NCI-H748 treated with DMSO at 0.1 percent for 48 hours (cell line): ENCODE measurements at regions not wholly inside any gene's neighbourhood (a gene's known extent, or its start where the extent isn't known, plus 50 kb on each side); places are given as distances from the start of the nearest gene placed in this dataset.
"Not testable (repeated sequence)": the region's sequence is repeated elsewhere in the genome, so short reads cannot be mapped to it uniquely, and the experiment has no call there.

Experiments used
- DNase-seq: peaks from one replicate; lab custom pipeline; 2025; lab: John Stamatoyannopoulos, UW

DNA sequence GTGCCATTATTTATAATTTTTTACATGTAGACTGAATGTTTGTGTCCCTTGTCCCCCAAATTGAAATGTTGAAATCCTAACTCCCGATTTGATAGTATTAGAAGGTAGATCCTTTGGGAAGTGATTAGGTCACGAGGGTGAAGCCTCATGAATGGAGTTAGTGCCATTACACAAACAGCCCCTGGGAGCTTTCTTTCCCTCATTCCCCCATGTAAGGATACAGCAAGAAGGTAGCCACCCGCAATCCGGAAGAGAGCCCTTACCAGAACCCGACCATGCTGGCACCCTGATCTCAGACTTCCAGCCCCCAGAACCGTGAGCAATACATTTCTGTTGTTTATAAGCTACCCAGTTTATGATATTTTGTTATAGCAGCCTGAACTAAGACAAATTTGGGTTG, 143.2 kb downstream of the NPIPB5 start:
- no peak for DNase-seq

DNA sequence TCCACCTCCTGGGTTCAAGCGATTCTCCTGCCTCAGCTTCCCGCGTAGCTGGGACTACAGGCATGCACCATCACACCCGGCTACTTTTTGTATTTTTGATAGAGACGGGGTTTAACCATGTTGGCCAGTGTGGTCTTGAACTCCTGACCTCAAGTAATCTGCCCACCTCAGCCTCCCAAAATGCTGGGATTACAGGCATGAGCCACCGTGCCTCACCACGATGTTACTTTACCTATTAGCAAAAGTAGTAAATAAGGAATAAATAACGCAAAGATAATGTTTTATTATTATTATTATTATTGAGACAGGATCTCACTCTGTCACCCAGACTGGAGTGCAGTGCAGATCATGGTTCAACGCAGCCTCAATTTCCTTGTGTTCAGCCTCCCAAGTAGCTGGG, 145.9 kb downstream of the NPIPB5 start:
- not testable (repeated sequence) for DNase-seq

DNA sequence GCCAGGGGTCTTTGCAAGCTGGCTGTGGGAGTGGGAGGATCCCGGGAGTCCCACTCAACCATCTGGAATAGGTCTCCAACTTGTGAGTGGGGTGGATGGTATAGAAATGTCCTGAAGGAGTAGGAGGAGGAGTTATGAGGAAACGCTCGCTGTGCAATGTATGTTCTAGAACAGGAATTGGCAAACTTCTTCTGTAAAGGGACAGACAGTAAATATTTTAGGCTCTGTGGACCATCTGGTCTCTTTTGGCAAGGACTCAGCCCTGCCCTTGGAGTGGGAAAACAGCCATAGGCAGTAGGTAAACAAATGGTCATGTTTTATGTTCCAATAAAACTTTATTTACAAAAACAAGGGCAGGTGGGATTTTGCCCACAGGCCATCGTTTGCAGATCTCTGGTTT, 149.2 kb downstream of the NPIPB5 start:
- DNase-seq: no peak

DNA sequence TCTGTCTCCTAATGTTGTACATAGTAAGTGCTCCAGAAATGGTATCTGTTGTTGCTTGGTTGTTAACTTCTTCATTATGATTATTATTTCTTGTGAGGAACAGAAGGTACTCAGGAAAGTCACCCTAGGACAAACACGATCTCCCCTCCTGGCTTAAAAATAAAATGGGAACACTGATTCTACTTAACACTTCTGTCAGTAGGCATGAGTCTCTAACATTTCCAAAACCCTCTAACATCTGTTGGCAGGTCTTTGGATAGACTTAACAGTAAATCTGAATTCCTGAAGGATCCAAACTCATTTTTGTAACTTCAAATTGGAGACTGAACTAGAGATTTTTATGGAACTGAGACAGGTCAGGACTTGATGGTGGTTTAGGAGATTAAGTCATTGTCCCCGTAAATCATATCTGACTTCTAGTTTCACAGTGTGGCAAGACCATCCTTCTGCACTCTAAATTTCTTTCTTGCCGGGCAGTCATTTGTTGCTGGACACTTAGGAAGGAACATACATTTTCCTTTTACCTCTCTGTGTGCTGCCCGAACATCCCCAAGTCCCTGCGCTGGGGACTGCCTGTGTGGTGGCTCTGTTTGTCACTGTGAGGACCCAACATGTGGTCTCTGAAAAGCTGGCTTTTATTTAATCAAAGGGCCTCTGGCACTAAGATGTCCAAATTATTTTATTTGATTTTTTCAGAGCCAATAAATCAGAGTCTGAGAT, 149.9 kb downstream of the NPIPB5 start:
- no peak for DNase-seq

DNA sequence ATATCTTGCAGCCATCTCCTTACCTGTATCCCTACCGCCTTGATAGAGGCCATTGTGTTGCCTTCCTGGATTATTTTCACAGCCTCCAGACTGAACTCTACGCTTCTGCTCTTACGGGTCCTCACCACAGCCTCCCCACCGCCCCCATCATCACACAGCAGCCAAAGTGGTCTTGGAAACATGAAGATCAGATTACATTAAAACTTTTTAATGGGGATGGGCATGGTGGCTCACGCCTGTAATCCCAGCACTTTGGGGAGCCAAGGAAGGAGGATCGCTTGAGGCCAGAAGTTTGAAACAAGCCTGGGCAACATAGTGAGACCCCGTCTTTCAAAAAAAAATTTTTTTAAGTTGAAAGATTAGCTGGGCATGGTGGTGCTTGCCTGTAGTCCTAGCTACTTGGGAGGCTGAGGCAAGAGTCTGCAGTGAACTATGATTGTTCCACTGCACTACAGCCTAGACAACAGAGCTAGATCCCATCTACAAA, 150.5 kb downstream of the NPIPB5 start:
- DNase-seq: no peak

DNA sequence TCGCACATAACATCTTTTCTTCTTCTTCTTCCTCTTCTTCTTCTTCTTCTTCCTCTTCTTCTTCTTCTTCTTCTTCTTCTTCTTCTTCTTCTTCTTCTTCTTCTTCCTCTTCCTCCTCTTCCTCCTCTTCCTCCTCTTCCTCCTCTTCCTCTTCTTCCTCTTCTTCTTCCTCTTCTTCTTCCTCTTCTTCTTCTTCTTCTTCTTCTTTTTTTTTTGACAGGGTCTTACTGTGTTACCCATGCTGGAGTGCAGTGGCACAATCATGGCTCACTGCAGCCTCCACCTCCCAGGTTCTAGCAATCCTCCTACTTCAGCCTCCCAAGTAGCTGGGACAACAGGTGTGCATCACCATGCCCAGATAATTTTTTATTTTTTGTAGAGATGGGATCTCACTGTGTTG, 151.0 kb upstream of the HS3ST2 start:
- DNase-seq: not testable (repeated sequence)

DNA sequence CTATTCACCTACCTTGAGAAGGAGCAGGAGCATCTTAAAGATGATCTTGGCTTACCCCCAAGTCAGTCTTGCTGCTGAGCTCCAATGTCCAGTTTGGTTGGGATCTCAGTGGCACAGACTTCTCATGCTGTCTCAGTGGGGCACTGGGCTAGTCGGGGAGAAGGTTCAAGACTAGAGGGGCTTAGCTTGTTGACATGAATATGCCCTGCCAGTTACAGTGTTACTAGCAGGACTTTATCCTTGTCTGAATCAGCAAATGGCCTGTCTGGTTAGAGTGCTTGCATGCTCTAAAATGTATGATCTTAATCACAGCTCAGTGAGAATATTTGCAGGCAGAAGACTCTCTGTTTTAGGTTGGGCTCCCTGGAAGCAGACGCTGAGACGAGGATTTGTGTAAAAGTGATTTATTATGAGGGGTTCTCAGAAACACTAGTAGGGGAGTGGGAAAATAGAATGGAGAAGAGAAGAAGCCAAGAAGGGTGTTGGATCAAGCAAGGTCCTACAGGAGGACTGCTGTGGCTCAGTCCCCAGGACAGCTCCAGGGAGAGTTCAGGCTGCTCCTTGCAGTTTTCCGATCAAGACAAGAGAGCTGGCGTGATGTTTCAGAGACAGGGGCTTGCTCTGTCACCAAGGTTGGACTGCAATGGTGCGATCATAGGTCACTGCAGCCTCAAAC, 150.4 kb upstream of the HS3ST2 start:
- no peak for DNase-seq

DNA sequence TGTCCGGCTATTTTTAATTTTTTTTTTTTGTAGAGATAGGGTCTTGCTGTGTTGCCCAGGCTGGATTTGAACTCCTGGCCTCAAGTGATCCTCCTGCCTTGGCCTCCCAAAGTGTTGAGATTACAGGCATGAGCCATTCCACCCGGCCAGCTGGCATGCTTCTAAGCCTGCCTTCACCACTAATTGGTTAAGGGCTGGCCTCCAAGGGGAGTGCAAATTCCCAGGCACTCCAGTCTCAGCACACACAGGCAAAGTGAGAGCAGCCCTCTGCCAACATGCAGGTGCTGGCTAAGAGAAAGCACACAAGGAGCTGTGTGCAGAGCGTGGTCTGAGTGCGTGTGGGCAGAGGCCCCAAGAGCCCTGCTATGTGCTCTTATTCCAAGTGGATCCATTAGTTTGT, 149.8 kb upstream of the HS3ST2 start:
- no peak for DNase-seq

DNA sequence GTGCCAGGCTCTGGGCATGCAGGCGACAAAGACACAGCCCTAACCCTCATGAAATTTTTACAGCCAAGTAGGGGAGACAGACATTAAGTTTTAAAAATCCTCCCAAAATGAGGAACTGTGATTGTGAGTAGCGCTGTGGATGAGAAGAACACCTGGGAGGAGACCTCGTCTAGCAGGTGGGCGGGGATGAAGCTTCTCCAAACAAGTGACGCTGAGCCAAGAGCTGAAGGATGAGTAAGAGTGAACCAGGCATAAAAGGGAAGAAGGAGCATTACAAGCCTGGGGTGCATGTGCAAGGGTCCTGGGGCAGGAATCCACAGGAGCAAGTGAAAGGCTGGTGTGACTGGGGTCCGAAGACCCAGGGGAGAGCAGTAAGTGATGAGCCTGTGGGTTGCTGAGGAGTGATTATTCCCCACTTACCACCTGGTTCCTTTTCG, 149.4 kb upstream of the HS3ST2 start:
- no peak for DNase-seq

DNA sequence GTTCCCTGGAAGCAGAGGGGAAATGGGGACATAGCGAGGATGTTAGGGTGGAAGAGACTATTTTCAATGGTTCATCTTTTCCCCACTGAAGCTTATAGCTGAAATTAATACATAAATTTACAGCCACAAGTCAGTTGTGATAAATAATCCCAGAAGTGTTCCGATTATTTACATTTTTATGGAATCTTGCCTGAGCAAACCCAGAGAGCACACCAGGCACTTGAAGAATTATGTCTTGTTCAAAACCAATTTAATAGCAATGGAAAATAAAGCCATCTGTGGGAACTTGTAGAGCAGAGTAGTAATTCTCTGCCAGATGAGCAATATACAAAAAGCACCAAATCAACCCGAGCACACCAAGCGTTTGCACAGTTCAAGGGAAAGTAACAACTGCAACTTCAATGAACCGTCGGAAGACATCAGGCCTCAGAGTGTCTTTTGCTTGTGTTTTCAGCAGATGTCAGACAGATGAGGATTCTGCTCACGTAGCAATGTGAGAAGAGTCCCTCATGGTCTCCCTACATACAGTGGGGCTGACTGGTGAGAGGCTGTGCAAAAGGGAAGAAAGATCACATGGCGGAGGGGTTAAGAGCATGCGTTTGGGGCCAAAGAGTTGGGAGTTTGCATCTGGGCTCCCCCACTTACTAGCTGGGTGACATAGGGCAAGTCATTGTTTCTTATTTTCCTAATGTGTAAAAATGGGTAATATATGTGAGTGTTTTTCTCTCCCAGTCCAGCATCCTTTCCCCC, 148.7 kb upstream of the HS3ST2 start:
- no peak for DNase-seq

DNA sequence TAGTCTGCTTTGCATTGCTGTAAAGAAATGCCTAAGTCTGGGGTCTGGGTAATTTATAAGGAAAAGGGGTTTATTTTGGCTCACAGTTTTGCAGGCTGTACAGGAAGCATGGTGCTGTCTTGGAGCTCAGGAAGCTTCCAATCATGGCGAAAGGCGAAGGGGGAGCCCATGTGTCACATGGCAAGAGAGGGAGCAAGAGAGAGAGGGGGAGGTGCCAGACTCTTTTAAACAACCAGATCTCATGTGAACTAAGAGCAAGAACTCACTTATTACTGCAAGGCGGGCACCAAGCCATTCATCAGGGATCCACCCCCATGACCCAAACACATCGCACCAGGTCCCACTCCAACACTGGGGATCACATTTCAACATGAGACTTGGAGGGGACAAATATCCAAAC, 148.2 kb upstream of the HS3ST2 start:
- DNase-seq: no peak

DNA sequence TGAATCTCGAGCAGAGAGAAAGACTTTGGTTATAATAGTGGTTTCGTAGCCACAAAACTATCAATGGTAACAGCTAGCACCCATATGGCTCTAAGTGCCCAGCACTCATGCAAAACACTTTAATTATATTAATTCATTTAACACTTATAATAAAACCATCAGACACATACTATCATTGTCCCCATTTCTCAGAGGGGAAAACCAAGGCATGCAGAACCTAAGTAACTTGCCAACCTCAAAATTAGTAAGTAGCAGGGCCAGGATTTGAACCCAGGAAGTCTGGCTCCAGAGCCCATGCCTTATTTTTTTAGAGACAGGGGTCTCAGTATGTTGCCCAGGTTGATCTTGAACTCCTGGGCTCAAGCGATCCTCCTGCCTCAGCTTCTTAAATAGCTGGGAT, 145.6 kb upstream of the HS3ST2 start:
- no peak for DNase-seq

DNA sequence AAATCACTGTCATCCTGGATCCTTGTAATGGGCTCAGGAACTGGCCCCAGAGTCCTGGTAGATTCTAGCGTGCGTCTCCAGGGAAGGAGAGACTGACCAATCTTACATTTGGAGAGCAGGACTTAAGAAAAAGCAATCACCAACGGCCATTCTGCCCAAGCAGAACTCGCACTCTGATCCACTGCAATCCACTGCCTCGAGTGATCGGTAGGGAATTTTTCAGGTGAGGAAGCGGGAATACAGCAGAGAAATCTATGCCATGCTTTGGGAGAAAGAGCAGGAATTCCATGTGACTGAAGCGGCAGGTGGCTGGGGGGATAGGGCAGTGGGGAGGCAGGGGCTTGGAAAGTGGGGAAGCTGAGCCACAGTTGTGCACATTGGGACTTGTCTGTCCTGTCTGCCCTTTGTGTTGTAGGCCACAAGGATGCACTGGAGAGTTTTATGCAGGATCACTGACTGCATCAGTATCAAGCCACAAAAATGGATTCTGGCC, 143.9 kb upstream of the HS3ST2 start:
- no peak for DNase-seq

DNA sequence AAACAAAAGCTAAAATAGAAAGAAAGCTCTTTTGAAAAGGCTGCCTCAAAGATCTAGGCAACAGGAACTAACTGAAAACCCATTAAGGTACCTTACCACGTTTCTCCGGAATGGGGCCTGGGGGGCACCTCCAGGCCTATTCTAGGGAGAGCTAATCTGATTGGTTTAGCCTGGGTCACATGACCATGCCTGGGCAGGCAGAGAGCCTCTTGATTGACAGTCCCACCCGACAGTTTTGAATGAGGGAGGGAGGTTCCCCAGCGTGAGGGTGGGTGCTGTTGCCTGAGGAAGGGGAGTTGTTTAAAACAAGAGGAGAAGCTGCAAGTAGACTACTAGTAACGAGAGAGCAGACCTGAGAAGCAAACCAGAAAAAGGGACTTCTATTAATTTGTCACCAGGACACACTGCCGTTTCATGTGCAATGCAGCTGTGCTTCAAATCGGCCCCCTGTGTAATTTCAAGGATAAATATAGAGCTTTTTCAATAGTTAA, 143.4 kb upstream of the HS3ST2 start:
- no peak for DNase-seq

DNA sequence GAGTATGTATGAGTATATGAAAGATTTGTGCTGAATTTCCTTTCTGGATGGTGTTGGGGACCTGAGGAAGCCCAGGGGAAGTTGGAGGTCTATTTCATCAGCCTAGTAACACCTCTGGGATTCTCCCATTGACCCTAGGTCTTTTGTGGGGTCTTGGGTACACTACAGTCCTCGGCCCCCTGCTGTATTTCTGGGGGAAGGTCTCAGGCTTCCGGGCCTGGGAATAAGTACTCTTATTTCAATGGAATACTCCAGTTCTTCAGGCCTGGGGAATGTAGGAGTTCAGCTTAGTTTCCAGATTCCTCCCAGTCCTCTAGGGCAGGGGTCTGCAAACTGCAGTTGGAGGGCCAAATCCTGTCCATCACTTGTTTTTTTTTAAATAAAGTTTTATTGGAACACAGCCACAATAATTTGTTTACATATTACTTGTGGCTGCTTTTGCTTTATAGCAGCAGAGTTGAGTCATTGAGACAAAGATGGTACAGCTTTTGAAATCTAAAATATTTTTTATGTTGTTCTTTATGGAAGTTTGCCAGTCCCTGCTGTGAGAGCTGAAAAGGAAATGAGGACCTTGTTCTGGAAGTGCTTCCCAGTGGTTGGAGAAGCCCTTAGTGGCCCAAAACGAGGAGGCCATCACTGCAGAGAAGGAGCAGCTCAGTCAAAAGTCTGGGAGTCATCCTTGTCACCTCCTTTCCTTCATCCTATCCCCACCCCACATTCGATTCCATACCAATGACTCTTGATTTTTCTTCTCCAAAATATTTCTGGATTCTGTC, 142.5 kb upstream of the HS3ST2 start:
- DNase-seq: no peak

DNA sequence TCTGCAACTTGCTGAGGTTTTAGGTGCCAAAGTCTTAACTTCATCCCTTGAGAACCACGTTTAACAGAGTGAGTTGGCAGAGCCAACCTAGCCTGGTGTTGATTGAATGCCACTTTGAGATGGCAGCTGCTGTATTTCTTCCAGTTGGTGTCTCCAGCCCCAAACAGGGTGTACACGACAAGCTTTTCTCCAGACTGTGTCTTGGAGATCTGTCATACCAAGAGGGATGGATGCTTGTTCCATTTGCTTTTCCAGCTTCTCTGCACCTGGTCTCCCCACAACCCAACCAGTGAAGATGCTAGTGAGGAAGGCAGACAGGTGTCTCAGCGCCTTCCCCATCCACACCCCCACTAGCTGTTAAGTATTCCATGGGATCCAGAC, 141.1 kb upstream of the HS3ST2 start:
- DNase-seq: no peak

DNA sequence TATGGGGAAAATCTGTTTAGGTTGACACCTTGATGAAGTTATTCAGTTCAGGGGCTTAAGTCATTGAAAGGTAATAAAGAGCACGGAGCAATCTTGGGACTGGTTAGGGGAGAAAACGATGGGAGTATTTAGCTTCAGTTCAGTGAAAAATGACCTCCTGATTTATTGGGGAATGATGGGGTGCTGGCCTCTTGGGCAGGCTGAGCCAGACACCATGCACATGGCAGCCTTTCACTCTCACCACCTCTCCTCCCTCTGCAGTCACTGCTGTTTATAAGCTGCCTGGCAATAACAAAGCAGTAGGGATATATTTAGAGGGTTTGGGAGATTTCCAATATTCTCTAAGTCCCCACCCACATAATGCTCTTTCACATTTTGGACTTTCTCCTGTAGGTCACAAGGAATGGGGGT, 140.5 kb upstream of the HS3ST2 start:
- no peak for DNase-seq

DNA sequence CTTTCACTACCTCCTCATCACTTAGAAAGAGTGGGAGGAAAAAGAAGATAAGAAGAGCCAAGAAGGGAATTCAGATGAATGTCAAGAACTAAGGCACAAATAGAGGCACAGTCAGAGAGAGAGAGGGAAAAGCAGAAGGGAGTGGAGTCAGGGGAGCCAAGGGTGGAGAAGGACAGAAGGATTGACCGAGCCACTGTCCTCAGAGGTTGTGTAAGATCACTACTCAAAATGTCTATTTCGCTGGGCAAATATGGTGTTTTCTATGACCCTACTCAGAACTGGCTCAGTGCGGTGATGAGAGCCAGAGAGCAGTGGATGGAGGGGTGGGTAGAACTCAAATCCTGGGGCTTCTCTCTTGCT, 139.2 kb upstream of the HS3ST2 start:
- DNase-seq: no peak

DNA sequence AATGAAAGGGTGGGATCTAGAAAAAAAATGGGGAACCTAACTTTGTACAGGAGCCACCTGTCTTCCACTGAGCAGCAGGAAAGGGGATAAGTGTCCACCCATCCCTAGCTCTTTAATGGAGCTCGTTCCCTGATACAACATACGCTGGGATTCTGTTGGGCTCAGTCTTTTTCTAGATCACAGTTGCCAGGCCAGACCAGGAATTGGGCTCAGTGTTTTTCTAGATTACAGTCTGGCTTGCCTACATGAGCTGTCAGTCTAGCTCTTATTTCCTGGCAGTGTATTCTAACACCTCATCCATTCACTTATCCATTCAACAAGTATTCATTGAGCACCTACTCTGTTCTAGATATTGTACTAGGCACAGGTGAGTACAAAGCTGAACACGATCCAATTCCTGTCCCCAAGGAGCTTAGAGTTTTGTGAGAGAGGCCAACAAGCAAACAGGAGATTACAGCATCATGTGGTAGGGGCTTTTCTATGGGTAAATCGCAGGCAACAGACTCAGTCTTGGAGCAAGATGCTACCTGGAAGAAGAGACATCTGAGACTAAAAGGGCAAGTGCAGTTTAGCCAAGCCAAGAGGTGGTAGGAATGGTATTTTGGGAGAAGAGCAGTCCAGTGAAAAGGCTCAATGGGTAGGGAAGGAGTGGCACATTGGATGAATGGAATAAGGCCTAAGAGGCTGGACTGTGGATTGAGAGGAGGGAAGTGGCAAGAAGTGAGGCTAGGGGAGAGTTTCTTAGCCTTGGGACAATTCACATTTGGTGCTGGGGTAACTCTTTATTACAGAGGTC, 138.0 kb upstream of the HS3ST2 start:
- DNase-seq: no peak

DNA sequence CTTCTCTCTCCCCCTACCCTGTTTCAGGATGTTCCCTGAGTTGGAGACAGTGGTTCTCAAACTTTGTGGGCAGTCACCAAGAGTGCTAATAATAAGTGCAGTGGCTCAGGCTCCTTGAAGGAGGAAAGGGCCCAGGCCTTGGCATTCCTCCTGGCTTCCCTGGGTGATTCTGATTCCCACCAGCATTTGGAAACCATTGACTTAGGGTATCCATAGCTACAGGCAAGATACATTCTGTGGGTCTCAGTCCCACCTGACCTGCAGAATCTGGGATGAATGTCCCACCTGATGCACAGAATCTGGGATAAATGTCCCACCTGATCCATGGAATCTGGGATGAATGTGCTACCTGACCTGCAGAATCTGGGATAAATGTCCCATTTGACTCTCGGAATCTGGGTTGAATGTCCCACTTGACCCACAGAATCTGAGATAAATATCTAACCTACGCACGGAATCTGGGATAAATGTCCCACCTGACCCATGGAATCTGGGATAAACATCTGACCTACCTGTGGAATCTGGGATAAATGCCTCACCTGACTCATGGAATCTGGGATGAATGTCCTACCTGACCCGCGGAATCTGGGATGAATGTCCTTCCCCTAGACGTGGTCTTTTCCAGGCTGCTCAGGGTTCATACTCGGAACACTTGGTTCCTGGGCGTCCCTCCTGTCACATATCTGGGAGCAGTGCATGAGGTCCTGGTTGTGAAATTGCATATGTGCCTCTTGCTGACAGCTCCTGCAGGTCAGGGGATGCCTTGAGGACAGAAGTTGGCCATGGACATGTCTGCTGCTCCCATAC, 136.7 kb upstream of the HS3ST2 start:
- DNase-seq: no peak
